Sigmoid colon (tissue), 4 donors: ENCODE measurements at regions not wholly inside any gene's neighbourhood (a gene's known extent, or its start where the extent isn't known, plus 50 kb on each side); places are given as distances from the start of the nearest gene placed in this dataset.

ENCODE experiments used
- POLR2A ChIP-seq, 2 donors: fragments of 450-650 bp; IDR thresholded peaks; one replicate each; pipeline ENCODE4 v1.6.1; 2016; ENCODE audit warnings: antibody characterized with exemption in 2 of 2, mild to moderate bottlenecking in 2 of 2, moderate library complexity in 2 of 2
- POLR2AphosphoS5 ChIP-seq, 4 donors: sonication (generic); formaldehyde crosslinking; IDR thresholded peaks; one replicate each; pipeline ENCODE4 v1.6.1; 2017; ENCODE audit warnings: antibody characterized with exemption in 4 of 4
- TF ChIP-seq, protein P1 (sequence below), 4 experiments: fragments of 450-650 bp in 3 of 4; fragments of 200-600 bp in 1 of 4; IDR thresholded peaks; one replicate each; pipeline ENCODE4 v1.5.1; 2016 to 2019; ENCODE audit warnings: antibody characterized with exemption in 4 of 4, mild to moderate bottlenecking in 3 of 4, moderate library complexity in 2 of 4

DNA sequence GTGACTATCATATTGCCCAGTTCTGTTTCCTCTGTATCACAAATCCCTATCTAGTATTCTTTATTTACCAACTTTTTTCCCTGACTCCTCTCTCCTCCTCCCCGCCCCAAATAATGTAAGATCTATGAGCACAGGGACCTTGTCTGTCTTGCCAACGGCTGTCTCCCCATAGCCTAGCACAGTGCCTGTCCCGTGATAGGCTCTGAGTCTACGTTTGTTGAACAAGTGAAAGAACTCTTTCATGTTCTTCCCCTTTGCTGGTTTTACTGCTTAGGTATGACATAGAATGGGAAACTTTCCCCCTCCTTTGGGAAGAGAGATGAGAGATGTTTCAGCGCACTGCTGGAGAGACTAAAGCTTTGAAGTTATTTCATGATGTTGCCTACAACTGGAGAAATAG is 367.0 kb downstream of the PRDM2 start:
- TF ChIP-seq, protein P1, sequence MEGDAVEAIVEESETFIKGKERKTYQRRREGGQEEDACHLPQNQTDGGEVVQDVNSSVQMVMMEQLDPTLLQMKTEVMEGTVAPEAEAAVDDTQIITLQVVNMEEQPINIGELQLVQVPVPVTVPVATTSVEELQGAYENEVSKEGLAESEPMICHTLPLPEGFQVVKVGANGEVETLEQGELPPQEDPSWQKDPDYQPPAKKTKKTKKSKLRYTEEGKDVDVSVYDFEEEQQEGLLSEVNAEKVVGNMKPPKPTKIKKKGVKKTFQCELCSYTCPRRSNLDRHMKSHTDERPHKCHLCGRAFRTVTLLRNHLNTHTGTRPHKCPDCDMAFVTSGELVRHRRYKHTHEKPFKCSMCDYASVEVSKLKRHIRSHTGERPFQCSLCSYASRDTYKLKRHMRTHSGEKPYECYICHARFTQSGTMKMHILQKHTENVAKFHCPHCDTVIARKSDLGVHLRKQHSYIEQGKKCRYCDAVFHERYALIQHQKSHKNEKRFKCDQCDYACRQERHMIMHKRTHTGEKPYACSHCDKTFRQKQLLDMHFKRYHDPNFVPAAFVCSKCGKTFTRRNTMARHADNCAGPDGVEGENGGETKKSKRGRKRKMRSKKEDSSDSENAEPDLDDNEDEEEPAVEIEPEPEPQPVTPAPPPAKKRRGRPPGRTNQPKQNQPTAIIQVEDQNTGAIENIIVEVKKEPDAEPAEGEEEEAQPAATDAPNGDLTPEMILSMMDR (IDR thresholded peaks at IDR 0.05), result no peak
- TF ChIP-seq POLR2AphosphoS5 (IDR thresholded peaks at IDR 0.05) (no peak), POLR2A (IDR thresholded peaks at IDR 0.05) (no peak)
